ENCODE measurements at regions not wholly inside any gene's neighbourhood (a gene's known extent, or its start where the extent isn't known, plus 50 kb on each side); places are given as distances from the start of the nearest gene placed in this dataset.

- no peak for DNase-seq (ENCODE audit: low read depth)
Measured at GRCh38 chrX:121102101-121102500, 54.7 kb downstream of the GLUD2 start.

GRCh38 chrX:121103381-121103780 is 56.0 kb downstream of the GLUD2 start:
- no peak for DNase-seq (ENCODE audit: low read depth)

GRCh38 chrX:121106484-121107235 is 59.2 kb downstream of the GLUD2 start:
- DNase-seq (ENCODE audit: low read depth) = no peak

GRCh38 chrX:121109986-121110385 is 62.6 kb downstream of the GLUD2 start:
- DNase-seq (ENCODE audit: low read depth) = no peak

GRCh38 chrX:121110536-121110935 is 63.1 kb downstream of the GLUD2 start:
- no peak for DNase-seq (ENCODE audit: low read depth)

- DNase-seq (ENCODE audit: low read depth) = no peak
Measured at GRCh38 chrX:121114691-121115090, 67.3 kb downstream of the GLUD2 start.

GRCh38 chrX:121120690-121121605 is 73.5 kb downstream of the GLUD2 start:
- DNase-seq (ENCODE audit: low read depth) = no peak

GRCh38 chrX:121122332-121122731 is 74.9 kb downstream of the GLUD2 start:
- DNase-seq (ENCODE audit: low read depth) = no peak

GRCh38 chrX:121128925-121129877 is 81.8 kb downstream of the GLUD2 start:
- DNase-seq (ENCODE audit: low read depth) = no peak

GRCh38 chrX:121132675-121133074 is 85.3 kb downstream of the GLUD2 start:
- no peak for DNase-seq (ENCODE audit: low read depth)

GRCh38 chrX:121135488-121136207 is 88.2 kb downstream of the GLUD2 start:
- DNase-seq (ENCODE audit: low read depth) = no peak

- no peak for DNase-seq (ENCODE audit: low read depth)
Measured at GRCh38 chrX:121146059-121146628, 98.7 kb downstream of the GLUD2 start.

- DNase-seq (ENCODE audit: low read depth) = no peak
Measured at GRCh38 chrX:121150217-121150616, 102.8 kb downstream of the GLUD2 start.

- no peak for DNase-seq (ENCODE audit: low read depth)
Measured at GRCh38 chrX:121151293-121151692, 103.9 kb downstream of the GLUD2 start.

- DNase-seq (ENCODE audit: low read depth) = no peak
Measured at GRCh38 chrX:121154858-121155404, 107.5 kb downstream of the GLUD2 start.

- DNase-seq (ENCODE audit: low read depth) = no peak
Measured at GRCh38 chrX:121160987-121161386, 113.6 kb downstream of the GLUD2 start.

- no peak for DNase-seq (ENCODE audit: low read depth)
Measured at GRCh38 chrX:121161501-121161933, 114.1 kb downstream of the GLUD2 start.

GRCh38 chrX:121163443-121163842 is 116.0 kb downstream of the GLUD2 start:
- DNase-seq (ENCODE audit: low read depth) = no peak

GRCh38 chrX:121165930-121166359 is 118.5 kb downstream of the GLUD2 start:
- DNase-seq (ENCODE audit: low read depth) = no peak
